Lower leg skin (tissue), 4 donors: ENCODE measurements at regions not wholly inside any gene's neighbourhood (a gene's known extent, or its start where the extent isn't known, plus 50 kb on each side); places are given as distances from the start of the nearest gene placed in this dataset.

Experiments
- DNase-seq, 2 donors: peaks; one replicate each; pipeline ENCODE4 v3.0.0-alpha.2; 2019; ENCODE audit warnings: low spot score in 2 of 2
- H3K4me3 ChIP-seq: fragments of 200-600 bp; sonication (generic); 2 replicates; pipeline ENCODE4 v1.5.1; 2017; ENCODE audit warnings: mild to moderate bottlenecking, low read depth; ENCODE audit not compliant: poor library complexity, severe bottlenecking
- POLR2A ChIP-seq, 2 donors: fragments of 450-650 bp; IDR thresholded peaks; one replicate each; pipeline ENCODE4 v1.6.1; 2016 to 2017; ENCODE audit warnings: antibody characterized with exemption in 2 of 2, mild to moderate bottlenecking in 1 of 2, moderate library complexity in 1 of 2
- WGBS, 2 donors: methylation state at CpG; one replicate each; pipeline ENCODE4 v1.1.5; 2018; 5-methylcytosine and 5-hydroxymethylcytosine counted together
- intact Hi-C: fragments of 100-400 bp; cut with DNase I; formaldehyde crosslinking; loops from one replicate; pipeline ENCODE4 v1.15.0; 2023; ENCODE audit warnings: low total_unique reads
- TF ChIP-seq, protein P1 (sequence below), 3 donors: fragments of 450-650 bp; IDR thresholded peaks; one replicate each; pipeline ENCODE4 v1.5.1; 2016; ENCODE audit warnings: antibody characterized with exemption in 3 of 3, mild to moderate bottlenecking in 3 of 3, moderate library complexity in 2 of 3

DNA sequence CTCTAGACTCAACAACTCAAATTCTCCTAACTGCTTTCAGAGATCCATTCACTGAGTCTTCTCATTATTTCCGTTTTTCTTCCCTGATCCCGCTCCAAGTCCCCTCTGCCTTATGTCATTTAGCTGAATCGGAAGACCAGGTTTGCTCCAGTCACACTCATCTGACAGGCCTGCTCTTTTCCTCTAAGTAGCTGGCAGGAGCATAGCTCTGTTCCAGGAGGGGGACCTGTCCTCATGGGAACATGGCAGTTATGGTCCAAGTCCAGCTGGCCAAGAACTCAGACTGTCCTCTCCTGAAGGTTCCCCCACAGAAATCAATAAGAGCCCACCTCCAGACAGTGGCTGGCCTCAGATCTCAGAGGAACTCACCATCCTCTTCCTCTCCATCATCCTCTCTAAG is 130.9 kb upstream of the SERP2 start:
- 89 to 92% methylated on average over 3 of the region's 3 CpGs for WGBS, 2 donors
- DNase-seq: peak in 1 of 2 donors; percentile 5
- no peak overlapping the region for H3K4me3 ChIP-seq
- intact Hi-C loops: no loop called here
- TF ChIP-seq, protein P1, sequence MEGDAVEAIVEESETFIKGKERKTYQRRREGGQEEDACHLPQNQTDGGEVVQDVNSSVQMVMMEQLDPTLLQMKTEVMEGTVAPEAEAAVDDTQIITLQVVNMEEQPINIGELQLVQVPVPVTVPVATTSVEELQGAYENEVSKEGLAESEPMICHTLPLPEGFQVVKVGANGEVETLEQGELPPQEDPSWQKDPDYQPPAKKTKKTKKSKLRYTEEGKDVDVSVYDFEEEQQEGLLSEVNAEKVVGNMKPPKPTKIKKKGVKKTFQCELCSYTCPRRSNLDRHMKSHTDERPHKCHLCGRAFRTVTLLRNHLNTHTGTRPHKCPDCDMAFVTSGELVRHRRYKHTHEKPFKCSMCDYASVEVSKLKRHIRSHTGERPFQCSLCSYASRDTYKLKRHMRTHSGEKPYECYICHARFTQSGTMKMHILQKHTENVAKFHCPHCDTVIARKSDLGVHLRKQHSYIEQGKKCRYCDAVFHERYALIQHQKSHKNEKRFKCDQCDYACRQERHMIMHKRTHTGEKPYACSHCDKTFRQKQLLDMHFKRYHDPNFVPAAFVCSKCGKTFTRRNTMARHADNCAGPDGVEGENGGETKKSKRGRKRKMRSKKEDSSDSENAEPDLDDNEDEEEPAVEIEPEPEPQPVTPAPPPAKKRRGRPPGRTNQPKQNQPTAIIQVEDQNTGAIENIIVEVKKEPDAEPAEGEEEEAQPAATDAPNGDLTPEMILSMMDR (IDR thresholded peaks at IDR 0.05): no peak
- TF ChIP-seq POLR2A (IDR thresholded peaks at IDR 0.05): no peak

DNA sequence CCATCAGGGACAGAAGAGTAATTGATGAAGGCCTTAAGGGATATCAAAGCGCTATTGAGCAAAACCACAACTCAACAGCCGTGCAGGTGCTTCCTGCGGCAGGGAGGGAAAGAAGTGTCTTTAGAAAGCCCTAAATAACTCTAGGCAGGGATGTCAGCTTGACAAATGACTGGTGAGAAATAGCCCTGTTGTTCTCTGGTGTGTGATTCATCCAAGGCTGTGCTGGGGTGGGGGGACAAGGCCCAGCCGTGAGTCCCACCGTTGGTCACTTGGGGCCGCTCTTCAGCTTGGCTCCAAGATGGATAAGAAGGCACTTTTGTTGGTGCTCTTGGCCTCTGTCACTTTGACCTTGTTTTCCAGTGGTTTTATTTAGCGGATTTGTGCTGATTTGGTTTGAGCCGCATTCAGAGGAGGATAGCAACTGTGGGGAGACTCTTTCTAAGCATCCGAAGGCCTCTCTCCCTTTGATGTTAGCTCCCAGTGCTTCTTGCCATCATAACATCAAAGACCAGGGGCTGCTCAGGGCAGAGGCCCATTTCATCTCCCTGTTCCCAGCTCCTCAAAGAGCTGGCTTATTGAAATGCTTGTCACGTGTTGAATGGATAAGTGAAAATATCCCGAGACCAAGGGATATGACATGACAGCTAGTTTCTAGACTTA is 130.3 kb upstream of the SERP2 start:
- 70 to 72% methylated on average over 11 of the region's 11 CpGs for WGBS, 2 donors
- intact Hi-C loops: no loop called here
- no peak overlapping the region for H3K4me3 ChIP-seq
- no peak for DNase-seq
- no peak for TF ChIP-seq POLR2A (IDR thresholded peaks at IDR 0.05)
- TF ChIP-seq, protein P1 (IDR thresholded peaks at IDR 0.05): no peak

DNA sequence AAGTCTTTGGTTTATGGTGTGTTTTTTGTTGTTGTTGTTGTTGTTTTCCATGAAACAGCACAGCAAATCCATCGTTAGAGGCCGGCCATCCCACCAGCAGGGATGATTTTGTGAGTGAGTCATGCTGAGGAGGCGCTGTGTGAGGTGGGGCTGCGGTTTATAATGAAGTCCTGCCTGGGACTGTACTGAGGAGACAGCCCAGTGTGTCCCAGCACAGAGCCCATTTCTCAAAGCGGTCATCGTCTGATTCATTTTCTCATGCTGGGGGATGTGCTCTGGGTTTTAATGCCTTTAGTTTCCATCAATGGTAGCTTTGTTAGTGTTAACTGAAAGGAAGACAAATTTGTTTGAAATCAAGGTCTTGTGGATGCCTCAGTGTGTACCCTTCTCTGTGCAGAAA is 129.3 kb upstream of the SERP2 start:
- intact Hi-C loops: no loop called here
- no peak overlapping the region for H3K4me3 ChIP-seq
- WGBS, 2 donors: 82 to 87% methylated on average over 6 of the region's 6 CpGs
- TF ChIP-seq, protein P1 (IDR thresholded peaks at IDR 0.05): no peak
- TF ChIP-seq POLR2A (IDR thresholded peaks at IDR 0.05): no peak
- no peak for DNase-seq

DNA sequence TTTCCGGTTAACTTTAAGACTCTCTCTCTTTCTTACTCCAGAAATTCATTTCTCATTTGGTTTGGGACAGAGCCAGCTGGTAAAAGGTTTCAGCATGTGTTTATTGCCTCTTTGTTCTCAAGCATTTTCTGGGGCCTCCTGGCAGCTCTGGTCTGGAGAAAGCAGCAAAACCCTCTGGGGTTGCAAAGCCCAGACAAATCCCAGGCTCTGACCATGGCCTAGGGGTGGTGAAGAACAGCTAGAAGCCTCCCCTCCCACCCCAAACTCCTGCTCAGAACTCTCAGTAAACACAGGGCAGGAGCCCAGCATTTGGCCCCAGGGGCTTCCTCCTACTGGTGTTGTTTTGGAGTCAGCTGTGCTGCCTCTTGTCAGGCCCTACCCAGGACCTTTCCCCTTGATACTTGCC is 124.2 kb upstream of the SERP2 start:
- 34 to 36% methylated on average over 1 of the region's 1 CpG for WGBS, 2 donors
- H3K4me3 ChIP-seq: no peak overlapping the region
- intact Hi-C loops: no loop called here
- no peak for TF ChIP-seq POLR2A (IDR thresholded peaks at IDR 0.05)
- TF ChIP-seq, protein P1 (IDR thresholded peaks at IDR 0.05): no peak
- DNase-seq: peak; percentile 46 to 85

DNA sequence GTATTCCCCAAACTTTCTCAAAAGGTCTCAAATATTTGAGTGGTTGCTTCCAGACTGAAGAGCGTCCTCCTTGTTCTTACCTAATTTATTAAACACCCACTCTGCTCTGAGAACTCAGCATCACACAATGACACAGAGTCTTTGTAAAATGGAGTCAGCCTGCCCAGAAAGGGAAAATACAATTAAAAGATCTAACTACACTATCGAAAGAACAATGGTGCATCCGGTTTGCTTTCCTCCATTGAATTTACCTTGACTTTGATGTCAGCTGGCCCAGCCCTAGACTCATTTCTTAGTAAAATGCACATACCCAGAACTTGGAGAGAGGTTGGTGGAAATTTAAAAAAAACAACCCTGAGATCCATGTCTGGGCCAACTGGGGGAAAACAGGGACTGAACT is 120.7 kb upstream of the SERP2 start:
- WGBS, 2 donors: 86 to 90% methylated on average over 3 of the region's 3 CpGs
- peak in 1 of 2 donors; percentile 21 for DNase-seq
- intact Hi-C loops: no loop called here
- TF ChIP-seq POLR2A (IDR thresholded peaks at IDR 0.05): no peak
- TF ChIP-seq, protein P1 (IDR thresholded peaks at IDR 0.05): no peak
- no peak overlapping the region for H3K4me3 ChIP-seq
